Hematopoietic multipotent progenitor cell (in vitro differentiated cells): ENCODE measurements at regions not wholly inside any gene's neighbourhood (a gene's known extent, or its start where the extent isn't known, plus 50 kb on each side); places are given as distances from the start of the nearest gene placed in this dataset.
A peak's percentile ranks its signal among the peaks of the same experiment; 100 is the strongest.
"Not testable (repeated sequence)": the region's sequence is repeated elsewhere in the genome, so short reads cannot be mapped to it uniquely, and the experiment has no call there.

ENCODE experiments used
- DNase-seq, 3 donors: peaks; one replicate each; pipeline ENCODE4 v3.0.0-alpha.2; 2011 to 2015; ENCODE audit warnings: low read depth in 2 of 3, low spot score in 2 of 3

DNA sequence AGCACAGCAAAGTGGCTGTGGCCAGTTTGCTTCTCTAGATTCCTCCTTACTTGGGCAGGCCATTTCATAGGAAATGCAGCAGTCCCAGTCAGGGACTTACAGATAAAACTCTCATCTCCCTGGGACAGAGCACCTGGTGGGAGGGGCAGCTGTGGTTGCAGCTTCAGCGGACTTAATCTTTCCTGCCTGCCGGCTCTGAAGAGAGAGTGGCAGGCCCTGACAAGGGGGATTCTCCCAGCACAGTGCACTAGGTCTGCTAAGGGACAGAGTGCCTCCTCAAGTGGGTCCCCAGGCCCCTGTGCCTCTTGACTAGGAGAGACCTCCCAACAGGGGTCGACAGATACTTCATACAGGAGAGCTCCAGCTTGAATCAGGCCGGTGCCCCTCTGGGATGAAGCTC is 1649.1 kb downstream of the LRRC4C start:
- DNase-seq = no peak

DNA sequence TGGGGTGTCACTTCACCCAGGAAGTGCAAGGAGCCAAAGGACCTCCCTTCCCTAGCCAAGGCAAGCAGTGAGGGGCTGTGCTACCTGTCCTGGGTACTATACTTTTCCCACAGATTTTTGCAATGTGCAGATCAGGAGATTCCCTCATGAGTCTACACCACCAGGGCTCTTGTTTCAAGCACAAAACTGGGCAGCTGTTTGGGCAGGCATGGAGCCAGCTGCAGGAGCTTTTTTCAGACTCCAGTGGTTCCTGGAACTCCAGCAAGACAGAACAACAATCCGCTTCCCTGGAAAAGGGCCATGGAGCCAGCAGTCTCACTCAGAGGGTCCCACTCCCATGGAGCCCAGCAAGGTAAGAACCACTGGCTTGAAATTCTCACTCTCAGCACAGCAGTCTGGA is 1649.6 kb downstream of the LRRC4C start:
- no peak for DNase-seq

DNA sequence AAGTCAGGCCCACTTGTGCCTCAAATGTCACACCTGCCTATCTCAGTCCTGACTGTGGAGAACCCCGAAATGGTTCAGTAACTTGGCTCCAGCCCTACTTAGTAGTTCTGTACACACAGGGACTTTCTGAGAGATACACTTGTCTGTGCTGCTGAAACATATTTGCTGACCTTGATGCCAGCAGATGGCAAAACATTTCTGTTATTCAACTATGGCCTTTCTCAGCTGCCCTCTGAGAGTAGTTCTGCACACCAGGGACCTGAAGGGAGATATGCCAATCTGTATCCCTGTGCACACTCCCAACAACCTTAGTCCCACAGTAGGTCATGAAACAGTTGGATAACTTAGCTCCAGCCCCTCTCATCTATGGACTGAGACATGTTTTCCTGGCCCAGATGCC is 1651.5 kb downstream of the LRRC4C start:
- no peak for DNase-seq

DNA sequence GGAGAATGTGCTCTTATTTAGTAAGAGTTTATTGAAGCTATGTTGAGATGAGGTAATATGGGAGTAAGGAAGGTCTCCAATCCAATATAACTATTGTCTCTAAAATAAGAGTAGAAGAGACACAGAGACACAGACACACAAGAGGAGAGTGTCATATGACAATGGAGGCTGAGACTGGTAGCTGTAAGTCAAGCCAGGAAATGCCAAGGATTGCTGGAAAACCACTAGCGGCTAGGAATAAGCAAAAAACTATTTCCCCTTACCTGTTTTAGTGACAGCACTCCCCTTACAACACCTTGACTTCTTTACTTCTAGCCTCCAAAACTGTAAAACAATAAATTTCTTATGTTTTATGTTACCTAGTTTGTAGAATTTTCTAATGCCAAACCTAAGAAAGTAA is 1652.8 kb downstream of the LRRC4C start:
- no peak for DNase-seq

DNA sequence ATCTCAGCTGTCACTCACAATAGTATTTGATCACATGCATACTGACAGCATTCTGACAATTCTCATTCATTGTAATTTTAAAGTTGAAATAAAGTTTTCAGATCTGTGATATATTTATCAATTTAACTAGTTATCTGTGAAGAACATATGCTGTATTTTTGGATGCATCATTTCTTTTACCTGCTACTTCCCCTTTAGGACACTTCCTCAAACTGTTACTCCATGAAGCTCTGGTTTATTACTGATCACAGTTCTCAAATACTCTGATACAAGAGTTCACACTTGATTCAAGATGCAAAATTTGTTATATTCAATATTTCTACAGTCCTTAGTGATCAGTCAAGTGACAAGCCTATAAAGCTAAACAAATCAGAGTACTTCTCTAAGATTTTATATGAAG is 1655.2 kb downstream of the LRRC4C start:
- DNase-seq = peak in 1 of 3 donors; percentile 46

DNA sequence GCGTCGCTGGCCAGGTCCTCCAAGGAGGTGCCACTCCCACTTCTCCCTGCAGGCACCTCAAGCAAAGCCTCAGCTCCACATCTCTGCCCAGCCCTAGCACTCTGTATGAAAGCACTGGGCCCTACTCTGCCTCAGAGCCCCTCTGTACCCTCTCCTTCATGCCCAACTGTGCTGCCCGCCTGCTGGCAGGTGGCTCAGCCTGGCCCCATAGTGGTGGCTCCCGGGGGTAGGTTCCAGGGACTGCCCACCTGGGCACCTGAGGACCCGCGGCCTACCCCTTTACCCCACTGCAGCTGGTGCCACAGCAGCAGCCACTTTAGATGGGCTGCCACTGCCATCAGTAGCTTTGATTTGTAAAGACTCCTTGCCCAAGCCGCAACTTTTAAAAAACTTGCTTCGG is 1672.8 kb downstream of the LRRC4C start:
- DNase-seq = no peak

- DNase-seq = no peak
Measured at GRCh38 chr11:39786281-39786680, 1673.2 kb downstream of the LRRC4C start.

DNA sequence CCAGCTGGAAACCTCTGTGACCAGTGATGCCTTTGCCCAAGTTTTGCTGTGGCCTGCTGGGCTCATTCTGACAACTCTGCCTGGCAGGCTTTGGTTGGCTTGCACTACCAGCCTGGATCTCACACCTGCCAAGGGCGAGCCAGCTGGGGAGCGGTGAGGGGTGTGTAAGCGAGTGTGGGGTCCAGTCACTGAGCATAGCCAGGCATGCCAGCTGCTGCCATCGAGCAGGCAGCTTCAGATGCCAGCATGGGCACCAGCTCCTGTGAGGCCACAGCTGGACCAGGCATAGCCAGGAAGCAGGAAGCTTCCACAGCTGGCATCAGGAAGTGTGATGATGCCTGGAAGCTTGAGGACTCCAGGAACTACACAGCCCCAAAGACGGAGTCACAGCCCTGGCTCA is 1674.6 kb downstream of the LRRC4C start:
- no peak for DNase-seq

DNA sequence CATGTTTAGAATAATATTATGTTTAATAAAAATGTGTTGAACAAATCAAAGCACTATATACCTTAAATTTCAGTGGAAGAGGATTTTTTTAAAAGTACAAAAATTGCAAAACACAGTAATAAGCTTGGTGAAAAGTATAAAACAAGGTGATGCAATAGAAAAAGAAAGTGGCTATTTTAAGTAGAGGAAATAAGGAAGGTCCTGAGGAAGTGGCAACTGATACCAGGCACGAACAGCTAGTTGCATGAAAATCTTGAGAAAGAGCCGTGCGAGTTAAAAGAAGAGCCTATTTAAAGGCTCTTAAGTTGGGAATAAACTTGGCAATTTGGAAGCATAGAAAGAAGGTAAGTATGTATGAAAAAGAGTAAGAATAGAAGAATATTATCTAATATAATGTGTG is 1679.3 kb downstream of the LRRC4C start:
- peak in 1 of 3 donors; percentile 18 for DNase-seq

- DNase-seq = no peak
Measured at GRCh38 chr11:39777035-39777434, 1682.4 kb downstream of the LRRC4C start.

DNA sequence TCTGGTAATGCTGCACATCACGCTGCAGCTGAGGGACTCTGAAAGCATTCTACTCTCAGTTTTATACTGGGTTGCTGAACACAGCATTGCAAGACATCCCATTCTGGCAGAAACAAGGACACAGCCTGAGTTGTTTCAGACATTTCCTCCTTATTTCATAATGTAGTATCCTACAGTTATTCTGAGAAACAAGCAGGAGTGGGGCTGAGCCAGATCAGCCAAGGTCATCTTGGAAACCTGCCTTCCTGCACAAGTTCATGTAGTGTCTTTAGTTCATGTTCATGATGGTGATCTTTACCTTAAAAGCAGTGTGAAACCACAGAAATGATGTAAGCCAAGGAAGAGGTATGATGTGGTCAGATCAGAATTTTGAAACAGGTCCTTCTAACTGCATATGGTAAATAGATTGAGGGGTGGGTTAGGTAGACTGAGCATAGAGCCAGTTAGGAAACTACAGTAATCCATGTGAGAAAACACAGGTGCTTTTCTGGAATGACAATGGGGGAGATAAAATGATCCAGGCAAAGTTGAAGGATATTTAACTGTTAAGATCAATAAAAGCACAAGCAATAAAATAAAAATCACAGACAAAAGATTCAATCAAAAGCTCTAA is 1686.8 kb downstream of the LRRC4C start:
- DNase-seq = no peak

GRCh38 chr11:39768214-39768613 is 1691.2 kb downstream of the LRRC4C start:
- DNase-seq = no peak

- no peak for DNase-seq
Measured at GRCh38 chr11:39745401-39745800, 1714.1 kb downstream of the LRRC4C start.

GRCh38 chr11:39741066-39741465 is 1718.4 kb downstream of the LRRC4C start:
- no peak for DNase-seq

DNA sequence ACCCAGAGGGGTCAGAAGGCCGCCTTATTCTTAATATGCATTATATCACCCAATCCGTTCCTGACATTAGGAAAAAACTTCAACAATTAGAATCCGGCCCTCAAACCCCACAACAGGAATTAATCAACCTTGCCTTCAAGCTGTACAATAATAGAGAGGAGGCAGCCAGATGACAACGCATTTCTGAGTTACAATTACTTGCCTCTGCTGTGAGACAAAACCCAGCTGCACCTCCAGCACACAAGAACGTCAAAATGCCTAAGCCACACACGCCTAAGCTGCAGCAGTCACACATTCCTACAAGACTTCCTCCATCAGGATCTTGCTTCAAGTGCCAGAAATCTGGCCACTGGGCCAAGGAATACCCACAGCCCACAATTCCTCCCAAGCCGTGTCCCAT is 1723.1 kb downstream of the LRRC4C start:
- DNase-seq = not testable (repeated sequence)

DNA sequence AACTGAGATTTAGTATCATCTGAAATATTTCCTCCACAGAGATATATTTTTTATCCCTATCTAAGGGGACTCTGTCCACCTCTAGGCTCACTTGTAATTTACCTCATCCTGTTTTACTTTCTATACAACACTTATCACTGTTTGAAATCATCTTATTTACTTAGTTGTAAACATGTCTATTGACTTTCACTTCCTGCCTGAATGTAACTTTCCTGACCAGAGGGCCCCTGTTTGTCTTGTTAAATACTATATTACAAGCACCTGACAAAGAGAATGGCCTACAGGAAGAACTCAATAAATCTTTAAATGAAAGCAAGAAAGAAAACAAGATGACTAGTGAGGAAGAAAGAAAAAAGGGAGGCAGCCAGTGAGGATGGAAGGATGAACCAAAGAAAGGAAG is 1727.5 kb downstream of the LRRC4C start:
- DNase-seq = no peak

- peak in 2 of 3 donors; percentile 42 to 78 for DNase-seq
Measured at GRCh38 chr11:39725081-39725480, 1734.4 kb downstream of the LRRC4C start.

DNA sequence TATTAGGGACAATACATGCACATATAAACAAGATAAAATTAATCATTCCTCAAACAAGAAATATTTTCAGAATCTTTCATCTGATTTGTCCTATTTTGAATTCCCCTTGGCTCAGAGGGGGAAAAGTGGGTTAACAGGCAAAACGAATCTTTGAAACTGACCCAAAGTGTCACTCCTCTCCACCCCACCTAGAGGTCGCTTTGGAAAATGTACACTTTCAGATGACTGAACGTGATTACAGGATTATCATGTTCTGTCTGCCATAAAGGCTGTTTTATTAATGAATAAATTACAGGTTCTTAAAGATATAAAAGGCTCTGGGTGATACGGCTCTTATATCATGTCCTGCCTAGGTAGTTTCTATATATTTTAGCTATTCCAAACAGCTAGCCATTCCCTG is 1735.0 kb downstream of the LRRC4C start:
- DNase-seq = peak in 2 of 3 donors; percentile 10 to 16

DNA sequence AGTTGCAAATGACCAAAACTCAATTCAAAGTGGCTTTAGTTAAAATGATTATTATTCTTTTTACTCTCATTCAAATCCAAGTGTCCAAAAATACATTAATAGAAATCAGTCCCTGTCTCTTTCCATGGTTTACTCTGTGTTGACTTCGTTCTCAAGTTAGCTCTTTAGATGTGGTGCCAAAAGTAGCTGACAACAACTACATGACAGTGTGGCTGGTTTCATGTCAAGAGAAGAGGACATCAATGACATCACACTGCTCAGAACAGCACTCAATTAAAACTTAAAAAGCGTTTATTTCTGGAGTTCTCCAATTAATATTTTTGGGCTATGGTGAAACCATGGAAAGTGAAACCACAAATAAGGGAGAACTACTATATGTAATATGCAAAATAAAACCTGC is 1746.9 kb downstream of the LRRC4C start:
- no peak for DNase-seq

DNA sequence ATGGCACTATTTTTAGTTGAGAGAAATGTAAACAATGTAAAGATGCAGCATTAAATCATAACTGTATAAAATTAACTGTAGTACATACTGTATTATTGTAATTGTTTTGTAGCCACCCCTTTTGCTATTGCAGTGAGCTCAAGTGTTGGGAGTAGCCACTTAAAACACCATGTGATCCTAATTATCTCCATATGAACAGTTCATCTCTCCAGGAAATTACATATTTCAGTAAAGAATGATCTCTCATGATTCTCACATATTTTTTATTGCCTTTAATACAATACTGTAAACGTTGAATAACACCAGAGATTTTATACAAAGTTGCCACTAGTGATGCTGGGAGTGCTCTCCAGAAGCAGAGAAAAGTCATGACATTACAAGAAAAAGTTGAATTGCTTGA is 1768.6 kb downstream of the LRRC4C start:
- DNase-seq = no peak

GRCh38 chr11:39683951-39684554 is 1775.4 kb downstream of the LRRC4C start:
- DNase-seq = no peak

GRCh38 chr11:39683288-39683950 is 1776.0 kb downstream of the LRRC4C start:
- DNase-seq = no peak
